Liver (tissue), 8 donors: ENCODE measurements at regions not wholly inside any gene's neighbourhood (a gene's known extent, or its start where the extent isn't known, plus 50 kb on each side); places are given as distances from the start of the nearest gene placed in this dataset.

ENCODE experiments used
- DNase-seq: peaks from one replicate; pipeline ENCODE4 v3.0.0-alpha.2; 2017; ENCODE audit warnings: low spot score
- H3K27ac ChIP-seq, 2 donors: one replicate each; pipeline ENCODE4 v1.7.0; 2013; ENCODE audit warnings: inconsistent platforms in 2 of 2, low read length in 2 of 2, control low read depth in 1 of 2, low read depth in 1 of 2, mild to moderate bottlenecking in 1 of 2
- H3K27me3 ChIP-seq, 4 donors: one replicate each; pipeline versions ENCODE4 v1.6.1 to v1.7.0; 2013; ENCODE audit warnings: low read length in 3 of 4, inconsistent platforms in 1 of 4, mild to moderate bottlenecking in 1 of 4, moderate library complexity in 1 of 4; ENCODE audit not compliant: control insufficient read depth in 4 of 4, insufficient read depth in 4 of 4
- H3K36me3 ChIP-seq, 4 donors: one replicate each; pipeline versions ENCODE4 v1.6.1 to v1.7.0; 2013; ENCODE audit warnings: low read length in 3 of 4, mild to moderate bottlenecking in 3 of 4, low read depth in 1 of 4, moderate library complexity in 1 of 4; ENCODE audit not compliant: control insufficient read depth in 4 of 4, insufficient read depth in 3 of 4
- H3K4me1 ChIP-seq, 4 donors: one replicate each; pipeline versions ENCODE4 v1.6.1 to v1.7.0; 2013; ENCODE audit warnings: low read length in 3 of 4, mild to moderate bottlenecking in 3 of 4, moderate library complexity in 1 of 4; ENCODE audit not compliant: control insufficient read depth in 4 of 4, insufficient read depth in 4 of 4
- H3K4me3 ChIP-seq, 3 donors: one replicate each; pipeline versions ENCODE4 v1.6.1 to v1.7.0; 2013; ENCODE audit warnings: low read length in 3 of 3, control low read depth in 1 of 3, low read depth in 1 of 3, mild to moderate bottlenecking in 1 of 3
- H3K9ac ChIP-seq, 2 donors: one replicate each; pipeline ENCODE4 v1.7.0; 2013; ENCODE audit warnings: low read length in 2 of 2, mild to moderate bottlenecking in 2 of 2, moderate library complexity in 2 of 2, control low read depth in 1 of 2, low read depth in 1 of 2
- H3K9me3 ChIP-seq, 4 donors: one replicate each; pipeline versions ENCODE4 v1.6.1 to v1.7.0; 2013; ENCODE audit warnings: low read length in 3 of 4; ENCODE audit not compliant: control insufficient read depth in 4 of 4
- ATF3 ChIP-seq: IDR thresholded peaks from 2 replicates; pipeline ENCODE4 v1.6.1; 2016; ENCODE audit warnings: antibody characterized with exemption
- CTCF ChIP-seq: fragments of 150-350 bp; IDR thresholded peaks from 2 replicates; pipeline ENCODE4 v1.5.1; 2017; ENCODE audit warnings: improper control_type of control experiment, low read depth, low read length; ENCODE audit not compliant: missing input control
- EGR1 ChIP-seq, 2 donors: IDR thresholded peaks; 2 replicates each; pipeline ENCODE4 v1.6.1; 2016 to 2018; ENCODE audit warnings: antibody characterized with exemption in 2 of 2, low read depth in 2 of 2
- FOXA1 ChIP-seq: IDR thresholded peaks from 2 replicates; pipeline ENCODE4 v1.6.1; 2016; ENCODE audit warnings: antibody characterized with exemption
- FOXA2 ChIP-seq: IDR thresholded peaks from 2 replicates; pipeline ENCODE4 v1.6.1; 2016; ENCODE audit warnings: antibody characterized with exemption
- GABPA ChIP-seq, 2 donors: IDR thresholded peaks in 1 of 2; conservative IDR thresholded peaks in 1 of 2; 2 replicates each; pipeline ENCODE4 v1.6.1; 2016; ENCODE audit warnings: antibody characterized with exemption in 2 of 2, mild to moderate bottlenecking in 1 of 2, moderate library complexity in 1 of 2
- HNF4G ChIP-seq: IDR thresholded peaks from 2 replicates; pipeline ENCODE4 v1.6.1; 2016; ENCODE audit warnings: antibody characterized with exemption
- JUND ChIP-seq, 2 donors: IDR thresholded peaks; 2 replicates each; pipeline ENCODE4 v1.6.1; 2016; ENCODE audit warnings: antibody characterized with exemption in 2 of 2
- MAX ChIP-seq: IDR thresholded peaks from 2 replicates; pipeline ENCODE4 v1.6.1; 2016; ENCODE audit warnings: antibody characterized with exemption
- NR2F2 ChIP-seq: IDR thresholded peaks from 2 replicates; pipeline ENCODE4 v1.6.1; 2016; ENCODE audit warnings: antibody characterized with exemption
- RAD21 ChIP-seq, 2 donors: IDR thresholded peaks; 2 replicates each; pipeline ENCODE4 v1.6.1; 2016; ENCODE audit warnings: antibody characterized with exemption in 2 of 2, mild to moderate bottlenecking in 2 of 2
- RXRA ChIP-seq, 2 donors: IDR thresholded peaks; 2 replicates each; pipeline ENCODE4 v1.6.1; 2017 to 2018; ENCODE audit warnings: antibody characterized with exemption in 2 of 2, mild to moderate bottlenecking in 1 of 2
- SP1 ChIP-seq: IDR thresholded peaks from 2 replicates; pipeline ENCODE4 v1.6.1; 2018; ENCODE audit warnings: antibody characterized with exemption, mild to moderate bottlenecking
- TAF1 ChIP-seq: conservative IDR thresholded peaks from 2 replicates; pipeline ENCODE4 v1.6.1; 2016; ENCODE audit warnings: antibody characterized with exemption, mild to moderate bottlenecking
- YY1 ChIP-seq: IDR thresholded peaks from 2 replicates; pipeline ENCODE4 v1.6.1; 2016; ENCODE audit warnings: antibody characterized with exemption, mild to moderate bottlenecking
- ZBTB33 ChIP-seq: IDR thresholded peaks from 2 replicates; pipeline ENCODE4 v1.6.1; 2016; ENCODE audit warnings: antibody characterized with exemption
- WGBS: extraction: QIAGEN DNeasy Blood & Tissue Kit; methylation state at CpG from one replicate; pipeline ENCODE4 v1.1.7; 2013; 5-methylcytosine and 5-hydroxymethylcytosine counted together
- TF ChIP-seq, protein P1 (sequence below): IDR thresholded peaks from 2 replicates; pipeline ENCODE4 v1.6.1; 2016; ENCODE audit warnings: antibody characterized with exemption, mild to moderate bottlenecking
- donor health status: healthy.
- donor health status: healthy.
- donor health status: healthy.
- donor health status: healthy.
- donor health status: healthy.

- 93% methylated on average over 1 of the region's 1 CpG for WGBS
- H3K4me1 ChIP-seq = no peaks in the 10 kb centered on the region
- TF ChIP-seq RAD21 (IDR thresholded peaks at IDR 0.05) = no peak
- TF ChIP-seq ZBTB33 = no peak
- no peak for TF ChIP-seq YY1
- TF ChIP-seq FOXA1 = no peak
- no peak for TF ChIP-seq GABPA (IDR thresholded peaks at IDR 0.05 in 1 of 2, conservative IDR thresholded peaks at IDR 0.05 in 1 of 2)
- TF ChIP-seq CTCF = no peak
- no peak for TF ChIP-seq RXRA (IDR thresholded peaks at IDR 0.05)
- no peak for TF ChIP-seq MAX
- TF ChIP-seq SP1 = no peak
- TF ChIP-seq, protein P1, sequence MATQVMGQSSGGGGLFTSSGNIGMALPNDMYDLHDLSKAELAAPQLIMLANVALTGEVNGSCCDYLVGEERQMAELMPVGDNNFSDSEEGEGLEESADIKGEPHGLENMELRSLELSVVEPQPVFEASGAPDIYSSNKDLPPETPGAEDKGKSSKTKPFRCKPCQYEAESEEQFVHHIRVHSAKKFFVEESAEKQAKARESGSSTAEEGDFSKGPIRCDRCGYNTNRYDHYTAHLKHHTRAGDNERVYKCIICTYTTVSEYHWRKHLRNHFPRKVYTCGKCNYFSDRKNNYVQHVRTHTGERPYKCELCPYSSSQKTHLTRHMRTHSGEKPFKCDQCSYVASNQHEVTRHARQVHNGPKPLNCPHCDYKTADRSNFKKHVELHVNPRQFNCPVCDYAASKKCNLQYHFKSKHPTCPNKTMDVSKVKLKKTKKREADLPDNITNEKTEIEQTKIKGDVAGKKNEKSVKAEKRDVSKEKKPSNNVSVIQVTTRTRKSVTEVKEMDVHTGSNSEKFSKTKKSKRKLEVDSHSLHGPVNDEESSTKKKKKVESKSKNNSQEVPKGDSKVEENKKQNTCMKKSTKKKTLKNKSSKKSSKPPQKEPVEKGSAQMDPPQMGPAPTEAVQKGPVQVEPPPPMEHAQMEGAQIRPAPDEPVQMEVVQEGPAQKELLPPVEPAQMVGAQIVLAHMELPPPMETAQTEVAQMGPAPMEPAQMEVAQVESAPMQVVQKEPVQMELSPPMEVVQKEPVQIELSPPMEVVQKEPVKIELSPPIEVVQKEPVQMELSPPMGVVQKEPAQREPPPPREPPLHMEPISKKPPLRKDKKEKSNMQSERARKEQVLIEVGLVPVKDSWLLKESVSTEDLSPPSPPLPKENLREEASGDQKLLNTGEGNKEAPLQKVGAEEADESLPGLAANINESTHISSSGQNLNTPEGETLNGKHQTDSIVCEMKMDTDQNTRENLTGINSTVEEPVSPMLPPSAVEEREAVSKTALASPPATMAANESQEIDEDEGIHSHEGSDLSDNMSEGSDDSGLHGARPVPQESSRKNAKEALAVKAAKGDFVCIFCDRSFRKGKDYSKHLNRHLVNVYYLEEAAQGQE = no peak
- no peak for TF ChIP-seq EGR1 (IDR thresholded peaks at IDR 0.05; ENCODE audit: low read depth in 2 of 2)
- TF ChIP-seq HNF4G = no peak
- TF ChIP-seq JUND (IDR thresholded peaks at IDR 0.05) = no peak
- TF ChIP-seq FOXA2 = no peak
- no peak for TF ChIP-seq TAF1
- no peak for TF ChIP-seq ATF3
- no peak for TF ChIP-seq NR2F2
- no peaks in the 10 kb centered on the region for H3K9me3 ChIP-seq
- no peak overlapping the region for H3K4me3 ChIP-seq
- H3K36me3 ChIP-seq = no peaks in the 10 kb centered on the region
- DNase-seq = no peak
- no peak overlapping the region for H3K27ac ChIP-seq
- no peaks in the 10 kb centered on the region for H3K27me3 ChIP-seq
- no peak overlapping the region for H3K9ac ChIP-seq
These were observed 365.7 kb downstream of the GPR37 start for GRCh38 chr7:124399941-124400340.
